GM19395 (cell line): ENCODE measurements at regions not wholly inside any gene's neighbourhood (a gene's known extent, or its start where the extent isn't known, plus 50 kb on each side); places are given as distances from the start of the nearest gene placed in this dataset.
A peak's percentile ranks its signal among the peaks of the same experiment; 100 is the strongest.
"Not testable (repeated sequence)": the region's sequence is repeated elsewhere in the genome, so short reads cannot be mapped to it uniquely, and the experiment has no call there.

Source experiments
- ATAC-seq: cut with Tn5 transposase; IDR thresholded peaks from one replicate; pipeline ENCODE4 v1.9.1; 2021; ENCODE audit warnings: mild to moderate bottlenecking, moderate library complexity; ENCODE audit not compliant: unreplicated experiment

DNA sequence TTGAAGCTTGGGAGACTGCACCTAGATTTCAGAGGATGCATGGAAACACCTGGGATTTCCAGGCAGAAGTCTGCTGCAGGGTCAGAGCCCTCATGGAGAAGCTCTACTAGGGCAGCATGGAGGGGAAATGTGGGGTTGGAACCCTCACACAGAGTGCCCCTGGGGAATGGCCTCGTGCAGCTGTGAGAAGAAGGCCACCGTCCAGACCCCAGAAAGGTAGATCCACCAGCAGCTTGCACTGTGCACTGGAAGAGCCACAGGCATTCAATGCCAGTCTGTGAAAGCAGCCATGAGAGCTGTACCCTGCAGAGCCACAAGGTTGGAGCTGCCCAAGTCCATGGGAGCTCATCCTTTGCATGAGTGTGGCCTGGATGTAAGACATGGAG lies 285.3 kb upstream of the FAM174A start:
- ATAC-seq, result no peak

DNA sequence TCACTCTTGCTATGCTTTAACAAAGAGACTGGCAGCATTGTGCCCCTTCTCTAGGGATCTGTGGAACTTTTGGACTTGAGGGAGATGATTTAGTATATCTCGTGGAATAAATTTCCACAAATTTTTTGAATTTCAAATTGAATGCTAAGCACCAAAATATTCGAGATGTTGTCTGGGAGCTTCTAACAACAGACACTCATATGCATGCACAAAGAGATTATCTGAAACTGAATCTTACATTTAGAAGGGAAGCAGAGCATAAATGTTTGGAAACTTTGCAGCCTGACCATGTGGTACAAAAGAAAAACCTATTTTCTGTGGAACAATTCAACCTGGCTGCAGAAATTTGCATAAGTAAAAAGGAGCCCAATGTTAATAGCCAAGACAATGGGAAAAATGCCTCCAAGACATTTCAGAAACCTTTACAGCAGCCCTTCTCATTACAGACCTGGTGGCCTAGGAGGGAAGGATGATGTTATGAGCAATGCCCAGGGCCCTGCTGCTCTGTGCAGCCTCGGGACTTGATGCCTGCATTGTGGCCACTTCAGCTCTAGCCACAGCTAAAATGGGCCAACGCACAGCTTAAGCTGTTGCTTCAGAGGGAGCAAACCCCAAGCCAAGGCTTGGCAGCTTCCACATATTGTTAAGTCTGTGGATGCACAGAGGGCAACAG lies 285.8 kb upstream of the FAM174A start:
- no peak for ATAC-seq

DNA sequence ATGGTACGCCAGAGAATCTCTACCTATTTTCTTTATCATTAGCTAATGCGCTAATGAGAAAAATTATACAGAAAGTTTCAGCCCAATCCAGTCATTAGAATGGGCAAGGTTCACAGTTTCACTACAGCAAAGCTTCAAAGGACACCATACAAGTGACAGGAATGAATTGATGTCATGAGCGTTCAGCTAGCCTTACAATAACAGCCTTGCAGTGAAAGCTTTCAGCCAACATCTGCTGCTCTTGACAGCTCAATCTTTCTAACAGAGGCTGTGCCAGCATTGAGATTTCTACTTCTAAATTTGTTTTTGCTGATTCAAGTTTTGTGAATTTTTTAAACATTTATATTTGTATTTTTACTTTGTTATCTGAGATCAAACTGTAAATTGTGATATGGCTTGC lies 302.4 kb upstream of the FAM174A start:
- ATAC-seq, result no peak

DNA sequence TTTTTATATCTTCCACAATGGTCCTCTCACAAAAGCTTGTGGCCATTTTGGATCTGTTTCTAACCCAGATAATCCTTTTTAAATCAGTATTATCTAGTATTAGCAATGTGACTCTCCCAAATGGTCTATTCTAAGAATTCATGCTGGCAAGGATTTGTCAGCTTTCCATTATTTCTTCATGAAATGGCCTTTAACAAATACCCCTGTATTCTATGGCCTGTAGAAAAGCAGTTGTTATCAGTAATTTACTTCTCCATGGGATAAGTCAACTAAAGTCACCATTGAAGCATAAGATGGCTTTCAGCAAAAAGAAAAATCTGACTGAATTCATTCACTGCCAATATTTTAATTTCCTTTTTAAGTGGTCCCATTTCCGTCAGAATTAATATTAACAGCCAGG lies 346.4 kb upstream of the FAM174A start:
- no peak for ATAC-seq

DNA sequence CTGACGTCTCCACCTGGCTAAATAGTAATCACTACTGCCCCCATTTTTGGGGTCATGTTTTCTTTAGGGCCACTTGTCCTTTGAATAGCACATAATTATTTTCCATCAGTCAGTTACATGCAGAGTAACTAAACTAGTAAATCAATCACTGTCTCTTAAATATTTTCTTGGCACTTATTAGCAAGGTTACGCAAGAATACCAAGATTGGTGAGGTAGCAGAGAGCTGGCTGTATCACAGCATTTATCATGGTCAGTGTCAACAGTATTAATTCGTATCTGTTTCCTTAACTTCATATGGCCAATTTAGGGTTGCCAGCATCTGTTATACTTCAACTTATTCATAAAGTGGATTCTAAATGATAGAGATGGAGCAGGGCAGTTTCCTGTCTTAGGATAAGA lies 346.8 kb upstream of the FAM174A start:
- no peak for ATAC-seq

DNA sequence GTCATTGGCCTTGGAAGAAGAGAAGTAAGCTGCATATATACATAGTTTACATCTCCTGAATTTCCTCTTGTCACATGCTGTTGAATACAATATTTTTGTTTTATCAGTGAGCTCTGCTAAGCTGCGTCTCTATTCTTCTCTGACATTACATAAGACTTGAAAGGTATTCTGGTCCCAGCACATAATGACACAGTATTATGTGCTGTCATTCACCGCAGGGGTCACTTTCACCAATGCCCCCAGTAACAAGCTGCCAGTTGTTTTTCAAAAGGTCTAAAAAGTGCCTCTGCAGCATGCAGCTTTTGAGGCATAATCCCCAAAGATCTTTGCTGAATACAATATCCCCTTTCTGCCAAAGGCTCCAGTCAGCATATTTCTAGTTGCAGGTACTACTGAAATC lies 349.0 kb upstream of the FAM174A start:
- ATAC-seq, result no peak

DNA sequence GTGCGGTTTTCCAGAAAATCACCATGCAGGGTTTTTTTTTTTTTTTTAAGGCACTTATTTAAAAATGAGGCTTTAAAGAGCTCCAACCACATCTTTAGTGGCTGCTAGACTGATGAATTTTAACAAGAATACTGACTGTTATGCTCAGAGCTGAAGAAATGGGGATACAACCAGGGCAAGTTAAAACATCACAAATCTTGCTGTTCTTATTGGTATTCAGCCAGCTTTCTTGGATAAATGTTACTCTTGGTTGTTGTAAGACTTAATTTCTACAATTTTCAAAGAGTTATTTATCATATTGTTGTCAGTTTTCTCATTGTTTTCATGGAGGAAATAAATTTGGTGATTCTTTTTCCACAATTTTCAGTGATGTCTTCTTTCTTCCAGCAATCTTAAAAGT lies 352.8 kb upstream of the FAM174A start:
- no peak for ATAC-seq

DNA sequence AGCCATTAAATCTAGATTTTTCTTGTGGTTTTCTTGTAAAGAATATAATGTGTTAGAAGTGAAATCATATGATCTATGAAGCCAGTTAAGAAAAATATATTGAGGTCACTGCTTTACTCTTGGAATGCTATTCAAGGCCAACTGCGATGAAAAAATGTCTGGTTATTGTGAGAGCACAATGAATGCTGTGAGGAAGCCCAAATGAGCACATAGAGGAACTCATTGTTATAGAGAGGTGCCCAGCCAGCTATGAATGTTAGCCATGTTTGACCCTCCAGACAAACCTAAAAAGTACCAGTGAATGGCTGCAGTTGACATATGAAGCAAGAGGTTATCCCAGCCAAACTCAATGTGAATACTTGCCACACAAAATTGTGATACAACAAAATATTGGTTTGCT lies 359.8 kb upstream of the FAM174A start:
- ATAC-seq, result no peak

DNA sequence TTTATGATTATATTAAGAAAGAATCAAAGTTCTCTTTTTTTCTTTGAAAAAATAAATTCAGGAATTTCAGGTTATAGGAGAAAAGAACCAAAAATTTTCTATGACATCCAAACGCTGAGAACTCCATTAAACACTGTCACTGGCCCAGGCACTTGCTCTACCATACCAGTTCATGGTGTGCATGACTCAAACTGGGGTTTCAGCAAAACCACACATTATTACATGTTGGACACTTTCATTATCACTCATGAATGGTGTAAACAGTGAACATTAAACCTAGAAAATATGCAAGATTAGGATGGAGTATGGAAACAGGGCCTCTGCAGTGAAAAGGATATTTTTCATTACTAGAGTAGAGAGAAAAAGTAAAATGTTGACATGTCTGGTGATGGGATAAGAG lies 369.9 kb upstream of the FAM174A start:
- peak; percentile 100 for ATAC-seq

DNA sequence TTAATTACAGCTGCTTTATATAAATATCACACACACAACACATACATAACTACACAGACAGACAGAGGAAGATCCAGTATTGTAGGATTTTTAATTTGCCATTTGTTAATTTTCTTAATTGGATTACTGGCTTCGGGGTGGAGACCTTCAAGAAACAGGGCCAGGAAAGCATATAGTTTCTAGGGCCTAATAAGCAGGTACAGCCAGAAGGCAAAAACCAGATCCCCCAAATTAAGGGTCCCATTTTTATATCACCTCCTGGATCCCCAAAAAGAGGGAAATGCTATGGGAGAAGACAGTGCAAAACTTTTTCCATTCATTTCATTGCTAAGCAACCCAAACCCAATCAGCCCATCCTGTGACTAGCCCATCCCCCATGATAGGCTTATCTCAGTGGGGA lies 373.3 kb upstream of the FAM174A start:
- ATAC-seq, result no peak

DNA sequence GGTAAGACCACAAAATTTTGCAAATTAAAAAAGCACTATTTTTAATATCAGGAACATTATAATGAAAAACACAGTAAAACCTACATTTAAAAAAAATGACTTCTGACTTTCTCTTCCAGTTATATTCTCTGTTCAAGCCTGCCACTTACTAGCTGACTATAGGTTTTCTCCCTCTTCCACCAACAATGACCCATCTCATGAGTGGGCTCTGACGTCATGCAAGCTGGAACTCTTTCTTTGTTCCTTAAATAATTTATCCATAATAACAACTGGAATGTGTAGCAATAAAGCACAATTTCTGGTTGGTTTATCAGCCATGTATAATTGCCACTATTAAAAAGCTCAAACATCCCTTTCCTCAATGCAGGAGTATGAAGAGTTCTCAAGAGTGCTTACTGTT lies 378.1 kb upstream of the FAM174A start:
- no peak for ATAC-seq

DNA sequence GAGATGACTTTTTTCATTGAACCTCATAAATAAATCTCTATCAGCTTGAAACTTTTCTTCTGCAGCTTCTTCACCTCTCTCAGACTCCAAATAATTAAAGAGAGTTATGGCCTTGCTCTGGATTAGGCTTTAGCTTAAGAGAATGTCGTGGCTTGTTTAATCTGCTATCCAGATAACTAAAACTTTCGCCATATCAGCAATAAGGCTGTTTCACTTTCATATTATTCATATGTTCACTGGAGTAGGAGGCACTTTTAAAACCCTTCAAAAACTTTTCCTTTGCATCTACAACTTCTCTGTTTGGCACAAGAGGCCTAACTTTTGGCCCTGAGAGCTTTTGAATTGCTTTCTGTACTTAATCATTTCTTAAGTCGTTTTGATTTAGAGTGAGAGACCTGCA lies 386.9 kb upstream of the FAM174A start:
- no peak for ATAC-seq

DNA sequence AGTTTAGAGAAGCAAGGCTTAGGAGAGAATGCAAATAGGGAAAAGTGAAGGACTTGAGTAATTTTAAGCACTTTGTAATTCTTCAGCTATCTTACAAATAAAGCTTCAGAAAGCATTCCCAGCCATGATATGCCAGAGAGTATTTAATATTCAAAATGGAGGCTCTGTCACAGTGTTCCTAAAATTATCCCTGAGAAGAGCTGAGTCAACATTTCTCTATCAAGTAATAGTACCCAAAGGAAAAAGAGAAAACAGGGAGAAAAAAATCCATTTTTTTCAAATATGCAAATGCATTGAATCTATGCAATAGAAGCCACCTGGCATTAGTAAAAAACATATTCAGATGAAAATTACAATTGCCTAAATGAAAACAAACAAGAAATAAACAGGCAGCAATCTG lies 392.6 kb upstream of the FAM174A start:
- no peak for ATAC-seq

DNA sequence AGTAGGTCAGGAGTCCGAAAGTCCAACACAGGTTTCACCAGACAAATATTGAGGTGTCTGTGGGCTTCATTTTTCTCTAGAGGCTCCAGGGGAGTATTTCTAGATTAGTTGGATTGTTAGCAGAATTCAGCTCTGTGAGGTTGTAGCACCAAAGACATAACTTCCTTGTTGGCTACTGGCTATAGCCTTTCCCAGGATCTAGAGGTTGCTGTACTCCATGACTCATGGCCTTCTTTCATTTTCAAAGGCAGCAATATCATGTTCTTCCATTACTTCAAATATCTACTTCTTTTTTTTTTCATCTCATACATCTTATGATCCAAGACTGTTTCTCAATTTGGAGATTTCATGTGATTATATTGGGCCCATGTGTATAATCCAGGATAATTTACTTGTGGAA lies 404.0 kb upstream of the FAM174A start:
- no peak for ATAC-seq

DNA sequence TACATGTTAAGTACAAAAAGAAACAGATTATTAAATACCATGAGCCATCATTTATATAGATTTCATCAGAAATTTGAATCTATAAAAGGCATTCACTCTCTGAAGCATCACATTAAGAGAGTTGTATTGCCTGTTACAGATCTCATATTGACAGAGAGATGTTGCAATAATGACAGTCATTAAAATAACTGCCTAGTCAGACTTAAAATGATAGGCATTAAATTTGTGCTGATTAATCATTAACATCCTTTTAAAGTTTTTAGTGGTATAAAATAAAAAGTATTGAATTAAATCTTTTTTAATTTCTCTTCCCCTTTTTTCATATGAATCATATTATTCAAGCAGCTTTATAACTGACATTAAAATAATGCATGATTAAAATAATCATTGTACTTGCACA lies 404.9 kb upstream of the FAM174A start:
- no peak for ATAC-seq

DNA sequence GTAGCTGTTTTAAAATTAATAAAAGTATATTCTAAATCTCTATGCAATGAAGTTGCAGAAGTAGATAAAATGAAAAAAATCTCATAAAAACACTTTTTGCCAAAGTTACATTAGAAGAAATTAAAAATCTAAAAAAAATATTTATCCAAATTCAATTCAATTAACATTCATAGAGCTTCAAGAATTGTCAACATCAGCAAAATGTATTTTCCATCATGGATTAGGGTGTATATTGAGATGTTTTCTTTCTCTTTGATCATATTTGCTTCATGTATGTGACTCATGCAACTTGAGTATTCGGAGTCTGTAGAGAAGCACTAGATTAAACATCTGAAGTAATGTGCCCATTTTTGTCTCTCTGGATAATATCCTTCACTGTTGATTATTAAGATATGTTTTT lies 415.3 kb upstream of the FAM174A start:
- ATAC-seq, result no peak

DNA sequence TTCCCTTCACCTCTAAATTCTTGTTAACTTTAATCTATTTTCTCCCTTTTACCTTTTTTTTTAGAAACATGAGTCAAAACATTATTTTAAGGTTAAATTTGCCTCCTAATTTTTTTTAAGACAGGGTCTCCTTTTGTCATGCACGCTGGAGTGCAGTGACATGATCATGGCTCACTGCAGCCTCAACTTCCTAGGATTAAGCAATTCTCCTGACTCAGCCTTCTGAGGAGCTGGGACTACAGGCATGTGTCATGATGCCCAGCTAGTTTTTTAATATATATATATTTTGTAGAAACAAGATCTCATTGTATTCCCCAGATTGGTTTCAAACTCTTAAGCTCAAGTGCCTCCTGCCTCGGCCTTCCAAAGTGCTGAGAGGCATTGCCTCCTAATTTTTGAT lies 424.7 kb upstream of the FAM174A start:
- ATAC-seq, result no peak

DNA sequence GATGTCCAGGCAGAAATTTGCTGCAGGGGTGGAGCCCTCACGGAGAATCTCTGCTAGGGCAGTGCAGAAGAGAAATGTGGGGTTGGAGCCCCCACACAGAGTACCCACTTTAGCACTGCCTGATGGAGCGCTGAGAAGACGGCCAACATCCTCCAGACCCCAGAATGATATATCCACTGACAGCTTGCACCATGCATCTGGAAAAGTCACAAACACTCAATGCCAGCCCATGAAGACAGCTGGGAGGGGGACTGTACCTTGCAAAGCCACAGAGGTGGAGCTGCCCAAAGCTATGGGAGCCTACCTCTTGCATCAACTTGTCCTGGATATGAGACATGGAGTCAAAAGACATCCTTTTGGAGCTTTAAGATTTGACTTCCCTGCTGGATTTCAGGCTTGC lies 426.3 kb upstream of the FAM174A start:
- no peak for ATAC-seq

DNA sequence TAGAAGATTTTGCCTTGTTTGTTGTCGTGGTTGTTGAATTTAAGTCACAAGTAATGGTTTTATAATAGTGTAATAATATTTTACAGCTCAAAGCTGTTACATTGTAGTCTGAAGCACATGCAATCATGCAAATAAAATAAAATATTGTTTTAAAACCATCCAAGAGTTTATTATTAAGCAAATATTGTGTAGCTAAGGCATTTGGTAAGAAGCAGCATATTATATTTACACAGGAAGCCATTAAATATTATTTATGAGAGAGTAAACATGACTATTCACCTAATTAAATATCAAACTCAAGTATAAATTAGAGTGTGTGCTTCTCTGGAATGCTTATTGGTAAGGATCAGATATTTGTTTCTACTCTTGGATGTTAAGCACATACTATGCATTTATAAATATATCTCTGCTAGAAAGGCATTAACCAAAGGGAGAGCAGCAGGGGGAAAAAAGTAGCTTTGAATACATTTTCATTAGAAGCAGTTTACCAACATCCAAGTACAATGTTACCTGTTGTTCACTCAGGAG lies 431.5 kb upstream of the FAM174A start:
- not testable (repeated sequence) for ATAC-seq

DNA sequence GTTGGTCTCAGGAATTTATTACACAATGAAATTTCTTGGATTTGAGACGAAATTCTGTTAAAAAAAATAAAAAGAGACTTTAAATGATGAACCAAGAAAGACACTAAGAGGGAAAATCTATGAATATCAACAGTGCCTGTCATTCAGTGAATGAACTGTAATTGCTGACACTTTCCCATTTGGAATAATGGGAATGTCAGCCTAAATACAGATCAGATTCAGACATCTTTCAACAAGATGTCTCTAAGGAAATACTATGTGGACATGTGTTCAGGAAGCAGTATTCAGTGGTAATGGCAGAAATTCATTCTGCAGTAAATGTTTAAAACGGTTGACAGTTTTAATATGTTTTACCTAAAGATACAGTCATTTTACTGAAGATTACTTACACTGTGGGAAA lies 433.7 kb upstream of the FAM174A start:
- ATAC-seq, result not testable (repeated sequence)

DNA sequence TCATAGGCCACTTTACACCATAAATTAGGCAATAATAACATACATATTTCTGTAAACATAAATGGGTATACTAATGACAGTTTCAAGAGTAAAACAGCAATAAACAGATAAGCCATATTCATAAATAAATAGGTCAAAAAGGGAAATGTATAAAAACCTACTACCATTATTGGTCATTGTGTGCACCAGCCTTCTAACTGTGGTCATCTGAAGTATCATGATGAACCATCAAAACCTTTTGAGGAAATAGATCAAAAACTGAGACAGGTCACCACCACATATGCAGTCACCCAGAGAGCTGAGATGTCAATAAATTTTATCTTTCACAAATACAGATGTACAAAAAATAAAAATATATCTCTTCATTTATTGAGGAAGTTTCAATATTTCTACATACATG lies 438.8 kb upstream of the FAM174A start:
- ATAC-seq, result not testable (repeated sequence)

DNA sequence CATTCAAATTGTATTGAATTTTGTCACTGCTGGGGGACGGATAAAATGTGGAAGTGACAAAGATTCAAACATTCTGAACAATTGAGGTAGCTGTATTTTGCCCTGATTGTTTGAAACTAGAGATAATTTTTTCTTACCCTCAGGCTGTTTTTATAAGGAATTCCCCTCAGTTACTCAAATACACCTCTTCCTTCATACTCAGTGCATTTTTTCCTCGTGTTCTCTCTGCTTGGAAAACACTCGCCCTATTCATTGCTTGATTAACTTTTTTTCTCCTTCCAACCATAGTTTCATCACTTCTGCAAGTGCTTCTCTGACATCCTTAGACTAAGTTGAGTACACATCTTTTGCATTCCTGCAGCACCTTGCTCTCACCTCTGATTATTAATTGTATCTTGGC lies 454.5 kb upstream of the FAM174A start:
- not testable (repeated sequence) for ATAC-seq

DNA sequence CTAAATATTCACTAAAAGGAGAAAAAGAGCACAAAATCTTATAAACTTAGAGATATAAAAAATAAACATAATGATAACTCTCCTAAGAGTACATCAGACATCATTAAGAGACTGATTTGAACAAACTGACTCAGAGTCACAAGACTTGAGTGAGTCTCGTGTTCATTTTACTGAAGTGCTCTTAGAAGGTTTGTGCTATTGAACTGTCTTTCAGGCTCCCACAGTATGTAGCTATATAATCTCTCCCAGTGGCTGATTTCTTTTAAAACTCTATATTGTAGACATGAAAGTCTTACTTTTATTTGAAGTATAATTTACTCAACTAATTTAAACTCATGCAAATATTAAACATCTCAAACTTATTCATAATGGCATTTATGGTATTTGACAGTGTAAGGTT lies 456.0 kb upstream of the FAM174A start:
- not testable (repeated sequence) for ATAC-seq
